GM12874 (cell line): ENCODE measurements at regions not wholly inside any gene's neighbourhood (a gene's known extent, or its start where the extent isn't known, plus 50 kb on each side); places are given as distances from the start of the nearest gene placed in this dataset.

Experiments
- CTCF ChIP-seq: IDR thresholded peaks from 2 replicates; pipeline ENCODE4 v1.5.1; 2011; ENCODE audit warnings: low read depth, mild to moderate bottlenecking, control low read depth, low read length, moderate library complexity; ENCODE audit not compliant: insufficient read depth

- no peak for TF ChIP-seq CTCF
These were observed 250.8 kb downstream of the C4orf33 start for GRCh38 chr4:129346734-129347133.

- TF ChIP-seq CTCF, result no peak
These were observed 255.1 kb downstream of the C4orf33 start for GRCh38 chr4:129350834-129351721.

GRCh38 chr4:129352480-129352879 is 256.5 kb downstream of the C4orf33 start:
- TF ChIP-seq CTCF, result no peak

GRCh38 chr4:129353490-129353889 is 257.5 kb downstream of the C4orf33 start:
- no peak for TF ChIP-seq CTCF

GRCh38 chr4:129355031-129355430 is 259.1 kb downstream of the C4orf33 start:
- TF ChIP-seq CTCF, result no peak

- no peak for TF ChIP-seq CTCF
These were observed 259.6 kb downstream of the C4orf33 start for GRCh38 chr4:129355516-129355915.

GRCh38 chr4:129358571-129358970 is 262.6 kb downstream of the C4orf33 start:
- no peak for TF ChIP-seq CTCF
